A673 (cell line): ENCODE measurements at regions not wholly inside any gene's neighbourhood (a gene's known extent, or its start where the extent isn't known, plus 50 kb on each side); places are given as distances from the start of the nearest gene placed in this dataset.

Experiments
- BruUV-seq: library from RNA; stranded (reverse); fragments of 400-500 nt; replicated peaks from 2 replicates; lab custom pipeline; 2021; lab: Mats Ljungman, UMichigan
- CTCF ChIA-PET: fragments of 300-600 bp; sonication (Branson Sonifier 250); formaldehyde crosslinking; loops from one replicate; lab custom pipeline; 2022; ENCODE audit warnings: antibody characterized with exemption; lab: Charles Lee
- POLR2A ChIA-PET: fragments of 300-600 bp; sonication (Branson Sonifier 250); formaldehyde crosslinking; loops from one replicate; lab custom pipeline; 2022; ENCODE audit warnings: antibody characterized with exemption; ENCODE audit not compliant: low non-redundant PET; lab: Charles Lee
- DNase-seq: peaks from one replicate; pipeline ENCODE4 v3.0.0-alpha.2; 2015; ENCODE audit warnings: low spot score
- H3K27ac ChIP-seq: fragments of 200-600 bp; sonication (generic); 2 replicates; pipeline ENCODE4 v1.5.1; 2016; ENCODE audit warnings: mixed run types, low read depth, mild to moderate bottlenecking, mixed read lengths, antibody characterized with exemption, low read length; ENCODE audit not compliant: poor library complexity, severe bottlenecking
- H3K27me3 ChIP-seq: fragments of 200-600 bp; sonication (generic); replicated peaks from 2 replicates; pipeline ENCODE4 v1.6.1; 2017; ENCODE audit warnings: mixed run types, low read depth, mild to moderate bottlenecking, mixed read lengths, antibody characterized with exemption, low read length; ENCODE audit not compliant: insufficient read depth, poor library complexity
- H3K36me3 ChIP-seq: fragments of 200-600 bp; sonication (generic); 2 replicates; pipeline ENCODE4 v1.6.1; 2016; ENCODE audit warnings: mixed run types, mild to moderate bottlenecking, mixed read lengths, antibody characterized with exemption, low read length; ENCODE audit not compliant: insufficient read depth, poor library complexity, severe bottlenecking
- H3K4me1 ChIP-seq: fragments of 200-600 bp; sonication (generic); 2 replicates; pipeline ENCODE4 v1.6.1; 2017; ENCODE audit warnings: mixed run types, mild to moderate bottlenecking, mixed read lengths, antibody characterized with exemption, low read length; ENCODE audit not compliant: insufficient read depth, poor library complexity, severe bottlenecking
- H3K4me3 ChIP-seq: fragments of 200-600 bp; sonication (generic); 2 replicates; pipeline ENCODE4 v1.5.1; 2016; ENCODE audit warnings: low read depth, mixed run types, mild to moderate bottlenecking, mixed read lengths, low read length; ENCODE audit not compliant: poor library complexity, severe bottlenecking
- H3K9me3 ChIP-seq: fragments of 200-600 bp; sonication (generic); 2 replicates; pipeline ENCODE4 v1.6.1; 2016; ENCODE audit warnings: mixed run types, low read depth, mild to moderate bottlenecking, mixed read lengths, antibody characterized with exemption, low read length; ENCODE audit not compliant: poor library complexity, severe bottlenecking
- CTCF ChIP-seq: fragments of 300-800, 200-600 bp; sonication (generic); conservative IDR thresholded peaks from 2 replicates; pipeline ENCODE4 v1.5.1; 2017; ENCODE audit warnings: low read depth, mild to moderate bottlenecking, antibody characterized with exemption, low read length, moderate library complexity, mixed read lengths
- EZH2 ChIP-seq: fragments of 200-600 bp; sonication (generic); IDR thresholded peaks from 2 replicates; pipeline ENCODE4 v1.6.1; 2017; ENCODE audit warnings: borderline replicate concordance, low read depth, mild to moderate bottlenecking, mixed read lengths, antibody characterized with exemption, low read length; ENCODE audit not compliant: poor library complexity, severe bottlenecking
- intact Hi-C: fragments of 100-400 bp; cut with micrococcal nuclease; formaldehyde crosslinking; loops from one replicate; pipeline ENCODE4 v1.10.0; 2022; ENCODE audit not compliant: unreplicated experiment

GRCh38 chr20:39660965-39661364 lies 698.8 kb downstream of the DHX35 start:
- ChIA-PET CTCF (no interaction called here), POLR2A (no interaction called here)
- Histone ChIP-seq H3K27ac (no peak overlapping the region), H3K4me3 (no peak overlapping the region), H3K9me3 (no peaks in the 10 kb centered on the region), H3K27me3 (no peaks in the 10 kb centered on the region), H3K36me3 (no peaks in the 10 kb centered on the region), H3K4me1 (no peaks in the 10 kb centered on the region)
- DNase-seq, result no peak
- intact Hi-C loops, result no loop called here
- TF ChIP-seq CTCF, result no peak
- no peak for TF ChIP-seq EZH2
- no TSS peak for BruUV-seq

- TF ChIP-seq EZH2 (no peak), CTCF (no peak)
- Histone ChIP-seq H3K4me3 (no peak overlapping the region), H3K4me1 (no peaks in the 10 kb centered on the region), H3K36me3 (no peaks in the 10 kb centered on the region), H3K27me3 (no peaks in the 10 kb centered on the region), H3K27ac (no peak overlapping the region), H3K9me3 (no peaks in the 10 kb centered on the region)
- CTCF ChIA-PET, result no interaction called here
- no peak for DNase-seq
- BruUV-seq, result no TSS peak
- POLR2A ChIA-PET, result no interaction called here
- intact Hi-C loops, result no loop called here
Observed at GRCh38 chr20:39660226-39660625, 698.1 kb downstream of the DHX35 start.

- no peaks in the 10 kb centered on the region for H3K36me3 ChIP-seq
- no peaks in the 10 kb centered on the region for H3K9me3 ChIP-seq
- POLR2A ChIA-PET, result no interaction called here
- TF ChIP-seq CTCF, result no peak
- TF ChIP-seq EZH2, result no peak
- no peaks in the 10 kb centered on the region for H3K27me3 ChIP-seq
- CTCF ChIA-PET, result no interaction called here
- no peak overlapping the region for H3K27ac ChIP-seq
- no peak for DNase-seq
- no peak overlapping the region for H3K4me3 ChIP-seq
- H3K4me1 ChIP-seq, result no peaks in the 10 kb centered on the region
- intact Hi-C loops, result no loop called here
- no TSS peak for BruUV-seq
Observed at GRCh38 chr20:39658662-39659409, 696.7 kb downstream of the DHX35 start.
